ENCODE measurements at regions not wholly inside any gene's neighbourhood (a gene's known extent, or its start where the extent isn't known, plus 50 kb on each side); places are given as distances from the start of the nearest gene placed in this dataset.
A peak's percentile ranks its signal among the peaks of the same experiment; 100 is the strongest.

DNA sequence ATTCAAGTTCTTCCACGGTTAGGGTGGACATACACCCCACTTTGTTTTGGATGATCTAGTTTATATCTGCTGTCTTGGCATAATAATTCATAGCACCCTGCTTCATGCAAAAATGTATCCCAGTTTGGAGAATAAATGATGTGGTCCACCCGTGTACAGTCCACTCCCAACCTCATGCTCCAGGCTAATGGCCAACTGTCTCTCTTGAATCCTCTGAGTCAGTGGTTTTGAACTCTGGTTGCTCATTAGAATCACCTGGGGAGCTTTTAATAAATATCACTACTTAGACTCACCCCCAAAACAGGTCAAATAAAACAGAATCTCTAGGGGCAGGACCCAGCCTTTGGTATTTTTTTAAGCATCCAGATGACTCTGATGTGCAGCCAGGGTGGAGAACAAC, 78.5 kb downstream of the SDC1 start:
- Histone ChIP-seq H3K36me3 (no peaks in the 10 kb centered on the region), H3K27ac (no peak overlapping the region), H3K27me3 (no peaks in the 10 kb centered on the region), H3K9me3 (ENCODE audit: low read depth) (no peaks in the 10 kb centered on the region), H3K4me1 (ENCODE audit: low read depth) (peaks cover 24% of the 10 kb centered on the region), H3K4me3 (no peak overlapping the region)
- DNase-seq (ENCODE audit: low read depth in 1 of 2, low spot score in 1 of 2), result no peak
- TF ChIP-seq, protein P1, sequence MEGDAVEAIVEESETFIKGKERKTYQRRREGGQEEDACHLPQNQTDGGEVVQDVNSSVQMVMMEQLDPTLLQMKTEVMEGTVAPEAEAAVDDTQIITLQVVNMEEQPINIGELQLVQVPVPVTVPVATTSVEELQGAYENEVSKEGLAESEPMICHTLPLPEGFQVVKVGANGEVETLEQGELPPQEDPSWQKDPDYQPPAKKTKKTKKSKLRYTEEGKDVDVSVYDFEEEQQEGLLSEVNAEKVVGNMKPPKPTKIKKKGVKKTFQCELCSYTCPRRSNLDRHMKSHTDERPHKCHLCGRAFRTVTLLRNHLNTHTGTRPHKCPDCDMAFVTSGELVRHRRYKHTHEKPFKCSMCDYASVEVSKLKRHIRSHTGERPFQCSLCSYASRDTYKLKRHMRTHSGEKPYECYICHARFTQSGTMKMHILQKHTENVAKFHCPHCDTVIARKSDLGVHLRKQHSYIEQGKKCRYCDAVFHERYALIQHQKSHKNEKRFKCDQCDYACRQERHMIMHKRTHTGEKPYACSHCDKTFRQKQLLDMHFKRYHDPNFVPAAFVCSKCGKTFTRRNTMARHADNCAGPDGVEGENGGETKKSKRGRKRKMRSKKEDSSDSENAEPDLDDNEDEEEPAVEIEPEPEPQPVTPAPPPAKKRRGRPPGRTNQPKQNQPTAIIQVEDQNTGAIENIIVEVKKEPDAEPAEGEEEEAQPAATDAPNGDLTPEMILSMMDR (IDR thresholded peaks at IDR 0.05; ENCODE audit: low read depth, low read length), result no peak

- peak in 1 of 2 donors; percentile 26 for DNase-seq (ENCODE audit: low read depth in 1 of 2, low spot score in 1 of 2)
- no peak overlapping the region for H3K27ac ChIP-seq
These were observed 79.3 kb downstream of the SDC1 start for GRCh38 chr2:20145497-20146193.

GRCh38 chr2:20144861-20145260, 80.1 kb downstream of the SDC1 start:
- no peak overlapping the region for H3K27ac ChIP-seq
- no peak for DNase-seq (ENCODE audit: low read depth in 1 of 2, low spot score in 1 of 2)
- H3K9me3 ChIP-seq (ENCODE audit: low read depth), result no peaks in the 10 kb centered on the region
- H3K4me1 ChIP-seq (ENCODE audit: low read depth), result peaks cover 19% of the 10 kb centered on the region
- no peaks in the 10 kb centered on the region for H3K36me3 ChIP-seq
- TF ChIP-seq, protein P1 (IDR thresholded peaks at IDR 0.05; ENCODE audit: low read depth, low read length), result no peak
- no peak overlapping the region for H3K4me3 ChIP-seq
- H3K27me3 ChIP-seq, result no peaks in the 10 kb centered on the region

More at GRCh38 chr2:20145497-20146193, 79.3 kb downstream of the SDC1 start:
- Histone ChIP-seq H3K4me1 (ENCODE audit: low read depth) (peaks cover 18% of the 10 kb centered on the region), H3K36me3 (no peaks in the 10 kb centered on the region), H3K27me3 (no peaks in the 10 kb centered on the region), H3K9me3 (ENCODE audit: low read depth) (no peaks in the 10 kb centered on the region), H3K4me3 (no peak overlapping the region)
- TF ChIP-seq, protein P1 (IDR thresholded peaks at IDR 0.05; ENCODE audit: low read depth, low read length), result no peak

DNA sequence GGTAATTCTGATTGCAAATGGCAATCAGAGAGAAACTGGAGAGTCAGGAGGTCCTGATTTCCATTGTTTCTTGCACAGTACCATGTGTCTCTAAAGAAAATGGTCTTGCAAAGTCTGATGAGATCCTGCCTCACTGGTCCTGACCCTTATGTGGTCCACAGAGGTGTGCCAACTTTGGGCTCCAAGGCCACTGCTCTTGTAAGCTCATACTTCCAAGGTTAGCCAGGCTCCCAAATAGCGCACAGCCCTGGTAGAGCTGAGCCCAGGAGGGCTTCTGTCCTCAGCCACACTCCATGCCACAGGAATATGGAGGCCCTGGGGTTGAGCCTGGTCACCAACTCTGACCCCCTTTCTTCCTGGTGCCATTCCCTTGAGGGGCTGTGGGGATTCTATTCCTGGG, 80.7 kb downstream of the SDC1 start:
- Histone ChIP-seq H3K36me3 (no peaks in the 10 kb centered on the region), H3K4me3 (no peak overlapping the region), H3K27ac (no peak overlapping the region), H3K27me3 (no peaks in the 10 kb centered on the region), H3K4me1 (ENCODE audit: low read depth) (peaks cover 22% of the 10 kb centered on the region), H3K9me3 (ENCODE audit: low read depth) (no peaks in the 10 kb centered on the region)
- TF ChIP-seq, protein P1 (IDR thresholded peaks at IDR 0.05; ENCODE audit: low read depth, low read length), result no peak
- no peak for DNase-seq (ENCODE audit: low read depth in 1 of 2, low spot score in 1 of 2)

- DNase-seq (ENCODE audit: low read depth in 1 of 2, low spot score in 1 of 2), result peak; percentile 29 to 47
- Histone ChIP-seq H3K27me3 (no peaks in the 10 kb centered on the region), H3K4me1 (ENCODE audit: low read depth) (peaks cover 22% of the 10 kb centered on the region), H3K27ac (no peak overlapping the region), H3K36me3 (no peaks in the 10 kb centered on the region), H3K9me3 (ENCODE audit: low read depth) (no peaks in the 10 kb centered on the region), H3K4me3 (no peak overlapping the region)
- TF ChIP-seq, protein P1 (IDR thresholded peaks at IDR 0.05; ENCODE audit: low read depth, low read length), result no peak
These were observed 81.7 kb downstream of the SDC1 start for GRCh38 chr2:20143263-20143662.
